GM18861 (cell line): ENCODE measurements at regions not wholly inside any gene's neighbourhood (a gene's known extent, or its start where the extent isn't known, plus 50 kb on each side); places are given as distances from the start of the nearest gene placed in this dataset.

Experiments used
- ATAC-seq: cut with Tn5 transposase; IDR thresholded peaks from one replicate; pipeline ENCODE4 v1.9.1; 2021; ENCODE audit not compliant: unreplicated experiment

DNA sequence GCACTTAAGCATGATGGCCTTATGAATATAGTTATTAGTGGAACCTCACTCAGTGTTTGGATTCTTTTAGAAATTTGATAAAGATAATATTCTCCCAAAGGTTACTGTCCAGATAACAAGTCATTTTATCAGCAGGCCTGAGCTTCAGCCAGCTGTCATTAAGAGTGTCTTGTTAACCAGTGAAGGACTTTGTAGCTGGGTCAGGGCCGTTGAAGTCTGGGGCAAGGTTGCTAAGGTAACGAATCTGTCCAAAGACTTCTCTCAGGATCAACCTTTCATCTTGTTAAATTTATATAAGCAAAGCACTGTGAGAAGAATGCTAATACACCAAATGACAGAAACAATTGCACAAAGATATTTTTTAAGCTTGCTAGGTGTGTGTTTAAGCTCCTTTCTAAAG, 271.3 kb upstream of the TMPO start:
- ATAC-seq = no peak

DNA sequence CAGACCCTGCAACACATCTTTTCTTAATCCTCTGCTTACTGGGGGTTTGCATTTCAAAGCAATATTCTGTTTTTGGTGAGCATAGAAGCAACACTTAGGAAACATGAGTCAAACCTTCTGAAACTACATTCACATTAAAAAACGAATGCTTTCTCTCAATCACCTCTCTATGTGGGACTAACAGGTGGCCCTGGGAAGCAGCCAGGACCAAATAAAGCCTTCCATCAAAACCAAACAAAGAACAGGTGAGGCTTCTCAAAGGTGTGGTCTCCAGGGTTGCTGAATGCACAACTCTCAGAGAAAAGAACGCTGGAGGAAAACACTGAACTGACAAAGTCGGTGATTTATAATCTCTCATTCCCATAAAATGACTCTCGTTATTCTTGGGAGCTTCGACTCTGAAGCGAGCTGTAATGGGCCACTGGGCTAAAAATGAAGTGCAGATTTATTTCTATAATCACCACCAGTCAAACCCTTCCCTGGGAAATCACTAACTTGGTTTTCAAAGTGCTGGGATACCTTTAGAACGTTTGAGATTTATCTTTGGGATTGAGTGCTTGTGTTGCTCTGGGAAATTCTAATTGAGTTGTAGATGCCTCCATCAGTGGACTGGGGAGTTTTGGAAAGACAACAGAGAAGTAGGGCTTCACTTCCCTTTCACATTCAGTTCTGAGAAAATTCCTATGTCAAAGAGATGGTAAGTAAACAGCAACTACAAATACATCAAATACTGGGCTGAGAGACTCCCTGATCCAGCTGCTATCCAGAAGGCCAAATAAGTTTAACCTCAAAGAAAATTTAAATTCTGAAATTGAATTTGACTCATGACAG, 262.0 kb upstream of the TMPO start:
- ATAC-seq = no peak

DNA sequence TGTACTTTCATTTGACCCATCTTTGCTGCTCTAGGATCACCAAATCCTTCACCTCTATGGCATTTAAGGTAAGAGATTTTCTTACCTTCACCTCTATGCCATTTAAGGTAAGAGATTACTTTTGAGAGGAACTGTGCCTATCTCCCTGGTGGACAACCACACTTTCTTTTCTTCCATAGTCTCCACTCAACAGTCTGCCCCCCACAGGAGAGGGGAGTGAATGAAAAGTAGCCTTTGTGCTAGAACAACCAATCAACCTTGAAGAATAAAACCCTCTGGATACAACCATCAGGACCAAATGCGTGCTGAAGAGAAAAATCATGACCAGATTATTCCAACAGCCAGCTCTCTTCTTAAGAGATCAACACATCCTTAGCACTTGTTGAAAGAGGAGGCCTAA, 258.6 kb upstream of the TMPO start:
- ATAC-seq = no peak

DNA sequence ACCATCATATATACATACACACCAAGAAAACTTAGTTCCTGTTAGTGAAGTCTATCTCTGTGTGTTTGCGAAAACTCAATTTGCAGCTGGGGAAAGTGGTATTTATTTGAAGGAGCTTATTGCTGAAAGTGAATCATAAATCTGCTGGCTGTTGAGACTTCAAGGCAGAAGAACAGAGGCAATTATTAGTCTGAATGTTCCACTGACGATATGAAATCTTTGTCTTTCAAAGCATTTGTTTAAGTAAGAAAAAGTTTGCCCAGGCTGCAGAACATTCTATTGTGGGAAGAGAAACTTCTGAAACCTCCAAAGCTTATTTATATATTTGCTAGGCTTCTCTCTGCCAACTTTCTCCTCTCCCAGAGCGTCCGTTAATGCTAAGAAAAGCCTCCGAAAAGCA, 255.7 kb upstream of the TMPO start:
- no peak for ATAC-seq

DNA sequence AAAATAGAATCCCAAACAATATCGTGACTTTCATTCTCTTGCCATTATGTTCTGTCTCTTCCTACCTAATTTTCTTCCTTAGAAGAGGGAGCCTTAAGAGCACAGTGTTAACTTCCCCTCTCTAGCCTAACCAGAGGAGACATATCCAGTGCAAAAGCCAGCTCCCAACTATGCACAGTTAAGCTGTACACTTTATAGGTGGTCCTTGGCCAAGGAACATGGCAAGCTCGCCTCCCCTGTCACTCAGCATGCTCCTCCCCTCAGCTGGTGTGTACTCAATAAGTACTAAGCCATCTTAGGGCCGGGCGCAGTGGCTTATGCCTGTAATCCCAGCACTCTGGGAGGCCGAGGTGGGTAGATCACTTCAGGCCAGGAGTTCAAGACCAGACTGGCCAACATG, 255.1 kb upstream of the TMPO start:
- ATAC-seq = no peak

GRCh38 chr12:98262902-98263301, 252.5 kb upstream of the TMPO start:
- no peak for ATAC-seq

DNA sequence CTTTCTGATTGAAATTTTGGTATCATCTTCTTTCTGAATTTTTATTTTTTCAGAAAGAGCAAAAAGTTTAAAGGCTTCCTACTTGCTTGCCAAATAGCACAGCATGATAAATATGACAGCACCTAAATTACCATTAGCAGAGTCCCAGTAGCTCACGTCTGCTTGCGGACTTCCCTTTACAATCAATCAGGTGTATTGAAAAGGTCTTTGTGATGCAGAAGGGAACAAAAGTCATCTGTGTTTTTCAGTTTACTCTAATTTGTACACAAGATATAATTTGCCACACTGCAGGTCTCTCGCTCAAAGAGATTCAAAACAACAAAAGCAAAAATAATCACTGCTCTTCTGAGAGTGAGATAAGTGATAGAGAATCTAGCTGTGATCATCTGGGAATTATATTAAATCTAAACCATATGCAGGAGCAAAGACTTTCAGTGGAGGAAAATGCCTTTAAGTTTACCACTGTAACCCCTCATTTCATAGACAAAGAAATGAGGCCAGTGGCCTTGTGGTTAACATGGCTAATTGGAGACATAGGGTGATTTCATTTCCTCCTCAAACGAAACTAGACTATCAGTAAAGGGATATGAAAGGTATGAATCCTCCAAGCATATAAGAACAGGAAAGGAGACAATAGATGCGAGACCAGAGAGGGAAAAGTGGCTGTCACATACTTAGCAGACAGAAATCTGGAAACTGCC, 240.8 kb upstream of the TMPO start:
- peak; percentile 99 for ATAC-seq

GRCh38 chr12:98275131-98275475, 240.3 kb upstream of the TMPO start:
- peak; percentile 27 for ATAC-seq

GRCh38 chr12:98280152-98280551, 235.2 kb upstream of the TMPO start:
- no peak for ATAC-seq

DNA sequence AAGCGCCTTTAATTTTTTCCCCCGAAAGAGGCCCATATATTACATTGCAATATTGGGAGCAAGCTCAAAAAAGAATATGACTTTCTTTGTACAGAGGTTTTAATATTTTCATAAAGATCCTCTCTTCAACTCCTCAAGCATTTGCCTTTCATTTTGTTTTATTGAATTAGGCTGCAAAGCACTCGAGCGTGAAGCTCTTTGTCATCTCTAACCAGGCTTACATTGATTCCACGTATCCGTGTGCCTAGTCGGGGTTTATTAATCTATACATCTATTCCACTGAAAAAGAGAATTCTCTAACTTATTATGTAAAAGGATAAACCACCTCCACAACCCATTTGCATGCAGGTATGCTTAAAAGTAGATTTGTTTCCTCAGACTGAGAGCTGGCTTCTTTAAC, 234.8 kb upstream of the TMPO start:
- no peak for ATAC-seq

DNA sequence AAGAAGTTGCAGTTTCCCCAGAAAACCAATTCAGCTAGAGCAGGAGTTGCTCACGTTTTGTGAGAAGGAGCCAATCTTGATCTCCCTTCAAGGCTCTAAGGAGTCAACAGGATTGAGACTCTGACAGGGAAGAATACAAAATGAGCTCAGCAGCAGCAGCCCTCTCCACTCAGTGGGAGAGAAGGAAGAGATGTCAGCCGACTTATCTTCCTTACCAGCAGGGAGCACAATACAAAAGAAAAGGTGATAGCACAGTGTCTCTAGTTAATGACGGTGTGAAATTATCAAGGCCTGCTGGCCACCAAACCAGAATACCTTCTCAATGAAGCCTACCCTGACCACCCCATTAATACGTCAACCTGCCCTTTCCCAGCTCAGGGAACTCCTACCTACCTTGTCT, 223.6 kb upstream of the TMPO start:
- no peak for ATAC-seq

GRCh38 chr12:98294051-98294805, 221.2 kb upstream of the TMPO start:
- ATAC-seq = no peak

DNA sequence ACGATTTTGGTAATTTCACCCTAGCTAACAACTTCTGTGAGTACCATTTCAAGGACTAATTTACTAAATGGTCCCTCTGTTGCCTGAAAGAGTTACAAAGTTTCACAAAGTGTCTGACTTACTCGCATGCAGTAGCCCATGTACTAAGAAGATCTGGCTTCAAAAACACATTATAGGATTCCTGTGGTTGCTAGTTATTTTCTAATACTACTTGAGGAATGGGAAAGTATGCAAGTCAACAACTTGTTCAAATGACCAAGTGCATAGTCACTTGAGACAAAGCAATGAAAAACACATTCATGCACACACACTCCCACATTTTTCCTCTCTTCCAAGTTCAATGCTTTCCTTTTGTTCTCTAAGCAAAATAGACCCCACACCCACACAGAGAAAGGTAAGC, 219.7 kb upstream of the TMPO start:
- no peak for ATAC-seq

DNA sequence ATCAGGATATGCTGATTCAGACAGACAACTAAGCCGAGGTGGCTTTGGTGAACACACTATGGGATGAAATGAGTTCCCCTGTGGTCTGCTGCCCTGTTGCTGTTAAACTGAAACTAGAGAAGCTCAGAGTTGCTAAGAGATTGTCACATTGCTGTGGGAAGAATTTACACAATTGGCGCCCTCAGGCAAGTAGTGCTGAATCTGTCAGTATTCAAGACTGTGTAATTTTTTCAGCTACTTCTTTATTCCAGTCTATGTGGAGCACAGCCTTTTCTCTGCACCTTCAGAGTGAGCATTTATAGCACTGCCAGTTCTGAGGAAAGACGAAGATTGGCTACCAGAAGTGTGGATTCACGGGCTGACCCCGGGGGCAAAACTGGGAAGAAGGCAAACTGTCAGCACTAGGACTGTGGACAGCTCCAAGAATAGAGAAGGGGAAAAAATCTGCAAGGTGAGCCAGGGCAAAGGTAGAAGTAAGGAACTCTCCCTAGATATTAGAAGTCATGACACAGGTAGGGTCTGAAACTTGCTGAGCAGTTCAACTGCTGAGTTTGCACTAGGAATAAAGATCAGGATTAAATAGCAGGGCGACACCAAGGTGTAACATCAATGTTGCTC, 218.8 kb upstream of the TMPO start:
- ATAC-seq = no peak

DNA sequence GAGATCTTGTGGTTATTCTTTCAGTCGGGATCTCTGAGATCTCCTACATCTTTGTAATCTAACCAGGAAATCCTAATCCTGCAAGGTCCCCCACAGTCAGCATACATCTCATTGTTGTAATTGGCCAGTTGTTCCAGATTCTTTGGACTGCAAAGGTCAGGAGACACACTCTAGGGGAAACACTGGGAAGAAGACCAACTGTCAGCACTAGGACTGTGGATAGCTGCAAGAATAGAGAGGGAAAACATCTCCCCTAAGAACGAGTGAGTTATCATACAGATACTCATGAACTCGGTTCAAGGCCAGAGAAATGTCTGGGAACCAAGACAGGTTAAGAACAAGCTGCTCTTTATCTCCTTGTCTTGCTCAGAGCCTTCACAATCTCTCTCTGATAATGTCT, 217.9 kb upstream of the TMPO start:
- ATAC-seq = no peak

DNA sequence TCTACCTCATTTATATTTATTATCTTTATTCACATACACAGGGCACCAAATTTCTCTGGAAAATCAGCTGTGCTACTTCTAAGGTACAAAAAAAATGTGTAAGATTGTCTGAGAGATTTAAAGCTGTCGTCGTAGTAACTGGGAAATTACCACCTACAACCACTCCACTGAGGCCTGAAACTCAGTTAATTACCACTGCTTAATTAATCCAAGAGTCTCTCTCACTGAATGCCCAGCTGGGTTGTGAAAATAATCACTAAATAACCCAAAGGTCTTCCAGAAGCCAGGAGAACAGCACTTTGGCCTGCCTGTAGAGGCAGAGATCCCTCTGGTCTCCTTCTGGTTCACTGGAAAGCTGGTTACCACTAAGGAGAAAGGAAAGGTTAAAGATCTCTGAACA, 207.2 kb upstream of the TMPO start:
- no peak for ATAC-seq

- no peak for ATAC-seq
Measured at GRCh38 chr12:98317939-98318899, 197.2 kb upstream of the TMPO start.

DNA sequence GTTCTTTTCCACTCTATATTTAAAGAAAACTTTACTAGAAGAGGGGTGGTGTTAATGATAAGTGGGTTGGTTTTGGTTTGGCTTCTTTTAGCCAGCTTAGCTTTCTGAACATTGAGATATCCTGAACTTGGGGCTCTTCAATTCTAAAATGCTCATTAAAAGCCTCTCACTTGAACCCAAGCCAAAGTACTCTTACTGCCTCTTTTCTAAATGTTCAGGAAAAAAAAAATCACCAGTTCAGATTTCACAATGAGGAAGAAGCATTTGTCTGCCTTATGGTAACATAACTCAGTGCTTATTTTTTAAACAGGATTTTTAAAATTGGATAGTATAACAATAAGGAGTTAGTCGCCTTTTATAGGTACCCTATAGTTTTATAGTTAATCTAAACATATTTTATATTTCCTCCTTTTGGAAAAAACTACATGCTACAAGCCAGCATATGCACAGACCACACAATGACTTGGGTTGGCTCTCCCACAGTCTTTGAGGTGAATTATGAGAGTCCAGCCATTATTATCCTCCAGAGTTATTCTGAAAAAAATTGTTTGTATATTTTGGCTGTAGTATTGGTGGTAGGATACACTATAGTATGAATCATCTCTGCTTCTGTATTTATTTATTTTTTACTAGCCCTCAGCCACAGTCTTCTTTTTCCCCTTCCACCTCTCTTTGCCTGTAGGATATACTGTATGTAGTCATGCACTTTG, 195.5 kb upstream of the TMPO start:
- ATAC-seq = no peak

DNA sequence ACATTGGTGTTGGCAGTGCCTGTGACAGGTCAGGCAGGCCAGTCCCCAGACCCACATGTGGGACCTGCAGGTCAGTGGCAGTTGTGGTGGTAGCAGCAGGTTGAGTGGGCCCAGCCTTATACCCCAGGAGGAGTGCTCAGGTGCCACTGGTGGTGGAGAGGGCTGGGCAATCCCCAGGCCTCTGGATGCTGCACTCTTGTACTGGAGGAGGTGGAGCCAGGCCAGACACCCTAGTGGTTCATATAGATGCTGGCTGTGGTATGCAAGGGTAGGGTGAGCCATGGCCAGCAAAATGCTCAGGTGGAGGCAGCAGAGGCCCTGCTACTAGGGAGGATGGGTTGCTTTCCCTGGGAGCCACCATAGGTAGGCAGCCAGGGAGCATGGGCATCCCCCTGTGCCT, 190.4 kb upstream of the TMPO start:
- ATAC-seq = no peak

DNA sequence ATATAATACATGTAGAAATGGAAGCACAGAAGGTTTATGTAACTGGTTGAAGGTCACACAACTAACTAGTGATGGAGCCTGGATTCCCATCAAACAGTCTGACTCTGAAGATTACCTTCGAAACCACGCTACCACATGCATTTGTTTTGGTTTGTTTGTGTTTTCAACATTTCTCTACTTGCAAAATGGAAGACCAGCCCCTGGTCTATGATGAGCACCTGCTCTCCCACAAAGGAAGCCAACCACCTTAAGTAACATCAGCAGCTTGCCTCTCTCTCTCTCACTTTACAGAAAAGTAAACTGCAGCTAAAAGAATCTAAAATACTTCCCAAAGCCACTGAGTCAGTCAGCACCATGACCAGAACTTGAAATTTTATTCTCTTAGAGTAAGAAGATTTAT, 186.9 kb upstream of the TMPO start:
- ATAC-seq = no peak
